ENCODE measurements at regions not wholly inside any gene's neighbourhood (a gene's known extent, or its start where the extent isn't known, plus 50 kb on each side); places are given as distances from the start of the nearest gene placed in this dataset.

DNA sequence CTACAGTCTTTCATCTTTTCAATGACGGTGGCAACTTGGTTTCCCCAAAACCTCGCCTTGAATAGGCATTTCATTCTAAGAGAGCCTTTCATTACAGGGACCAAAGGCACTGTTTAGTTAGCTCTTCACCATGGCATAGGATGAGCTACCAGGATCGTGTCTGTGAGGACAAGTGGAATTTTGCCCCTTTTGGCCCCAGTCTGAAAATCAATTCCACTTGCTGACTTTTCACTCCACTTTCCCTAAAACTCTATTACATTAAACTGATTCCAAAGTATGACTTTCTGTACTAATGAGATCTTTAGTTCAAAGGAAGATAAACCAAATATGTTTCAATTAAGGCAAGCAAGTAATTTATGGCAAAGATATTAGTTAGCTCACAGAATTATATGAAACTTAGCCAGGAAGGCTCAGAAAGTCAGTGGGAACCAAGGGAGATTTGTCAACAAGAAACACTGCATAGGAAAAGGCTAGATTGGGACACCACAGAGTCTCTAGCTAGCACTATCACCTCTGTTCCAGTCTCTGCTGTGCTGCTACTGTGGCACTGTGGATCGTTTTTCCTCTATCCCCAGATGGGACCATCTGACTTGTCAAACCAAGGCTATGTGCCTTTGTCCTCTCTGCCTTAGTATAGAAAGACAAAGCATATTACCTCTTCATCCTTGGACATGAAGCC lies 145.6 kb downstream of the SLC7A11 start:
- no peak for TF ChIP-seq CTCF (IDR thresholded peaks at IDR 0.05; ENCODE audit: low read depth, low read length)
- Histone ChIP-seq H3K27me3 (ENCODE audit: insufficient read depth, low read depth, severe bottlenecking) (no peaks in the 10 kb centered on the region), H3K4me3 (ENCODE audit: low read depth, low read length) (no peak overlapping the region), H3K36me3 (no peaks in the 10 kb centered on the region), H3K9me3 (ENCODE audit: severe bottlenecking) (no peaks in the 10 kb centered on the region), H3K27ac (no peak overlapping the region)
- DNase-seq: no peak

DNA sequence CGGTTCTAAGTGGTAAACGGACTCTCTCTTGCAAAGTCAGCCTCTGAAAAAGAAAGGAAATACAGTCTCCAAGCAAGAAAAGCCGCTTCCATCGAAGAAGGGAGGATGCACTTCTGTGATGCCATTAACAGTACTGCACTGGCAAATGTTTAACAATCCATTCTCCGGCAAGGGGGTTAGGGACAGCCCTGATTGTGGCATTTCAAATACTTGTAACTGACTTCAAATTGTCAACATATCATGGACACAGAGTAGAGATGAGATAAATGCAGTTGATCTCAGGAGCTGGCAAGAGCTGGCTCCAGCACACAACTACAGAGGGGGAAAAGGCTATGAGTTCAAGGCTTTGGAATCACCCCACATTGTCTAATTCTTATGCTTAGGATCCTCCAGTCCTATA lies 146.8 kb downstream of the SLC7A11 start:
- H3K36me3 ChIP-seq: no peaks in the 10 kb centered on the region
- no peak for DNase-seq
- TF ChIP-seq CTCF (IDR thresholded peaks at IDR 0.05; ENCODE audit: low read depth, low read length): no peak

DNA sequence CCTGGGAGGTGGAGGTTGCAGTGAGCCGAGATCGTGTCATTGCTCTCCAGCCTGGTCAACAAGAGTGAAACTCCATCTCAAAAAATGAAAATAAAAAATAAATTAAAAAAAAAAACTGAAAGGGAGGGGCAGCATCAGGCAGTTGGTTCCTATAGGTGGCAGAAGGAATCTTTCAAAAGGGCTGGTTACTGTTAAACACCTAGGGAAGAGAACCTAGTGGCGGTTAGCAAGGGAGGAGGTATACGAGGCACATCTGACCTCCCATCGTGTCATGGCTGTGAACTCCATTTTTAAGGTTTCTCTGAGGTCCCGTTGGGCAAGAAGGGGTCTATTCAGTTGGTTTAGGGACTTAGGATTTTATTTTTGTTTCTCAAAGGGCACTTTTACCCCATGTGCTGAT lies 150.1 kb downstream of the SLC7A11 start:
- Histone ChIP-seq H3K27me3 (ENCODE audit: insufficient read depth, low read depth, severe bottlenecking) (no peaks in the 10 kb centered on the region), H3K9me3 (ENCODE audit: severe bottlenecking) (no peaks in the 10 kb centered on the region), H3K27ac (no peak overlapping the region), H3K4me3 (ENCODE audit: low read depth, low read length) (no peak overlapping the region), H3K36me3 (no peaks in the 10 kb centered on the region)
- no peak for DNase-seq
- TF ChIP-seq CTCF (IDR thresholded peaks at IDR 0.05; ENCODE audit: low read depth, low read length): no peak

More for the DNA sequence above, 146.8 kb downstream of the SLC7A11 start:
- Histone ChIP-seq H3K27ac (no peak overlapping the region), H3K27me3 (ENCODE audit: insufficient read depth, low read depth, severe bottlenecking) (no peaks in the 10 kb centered on the region), H3K4me3 (ENCODE audit: low read depth, low read length) (no peak overlapping the region), H3K9me3 (ENCODE audit: severe bottlenecking) (no peaks in the 10 kb centered on the region)

GRCh38 chr4:138090918-138091676 lies 151.1 kb downstream of the SLC7A11 start:
- no peaks in the 10 kb centered on the region for H3K27me3 ChIP-seq (ENCODE audit: insufficient read depth, low read depth, severe bottlenecking)
- no peak for DNase-seq
- H3K9me3 ChIP-seq (ENCODE audit: severe bottlenecking): no peaks in the 10 kb centered on the region
- no peak overlapping the region for H3K27ac ChIP-seq
- no peaks in the 10 kb centered on the region for H3K36me3 ChIP-seq
- no peak overlapping the region for H3K4me3 ChIP-seq (ENCODE audit: low read depth, low read length)
- TF ChIP-seq CTCF (IDR thresholded peaks at IDR 0.05; ENCODE audit: low read depth, low read length): no peak

DNA sequence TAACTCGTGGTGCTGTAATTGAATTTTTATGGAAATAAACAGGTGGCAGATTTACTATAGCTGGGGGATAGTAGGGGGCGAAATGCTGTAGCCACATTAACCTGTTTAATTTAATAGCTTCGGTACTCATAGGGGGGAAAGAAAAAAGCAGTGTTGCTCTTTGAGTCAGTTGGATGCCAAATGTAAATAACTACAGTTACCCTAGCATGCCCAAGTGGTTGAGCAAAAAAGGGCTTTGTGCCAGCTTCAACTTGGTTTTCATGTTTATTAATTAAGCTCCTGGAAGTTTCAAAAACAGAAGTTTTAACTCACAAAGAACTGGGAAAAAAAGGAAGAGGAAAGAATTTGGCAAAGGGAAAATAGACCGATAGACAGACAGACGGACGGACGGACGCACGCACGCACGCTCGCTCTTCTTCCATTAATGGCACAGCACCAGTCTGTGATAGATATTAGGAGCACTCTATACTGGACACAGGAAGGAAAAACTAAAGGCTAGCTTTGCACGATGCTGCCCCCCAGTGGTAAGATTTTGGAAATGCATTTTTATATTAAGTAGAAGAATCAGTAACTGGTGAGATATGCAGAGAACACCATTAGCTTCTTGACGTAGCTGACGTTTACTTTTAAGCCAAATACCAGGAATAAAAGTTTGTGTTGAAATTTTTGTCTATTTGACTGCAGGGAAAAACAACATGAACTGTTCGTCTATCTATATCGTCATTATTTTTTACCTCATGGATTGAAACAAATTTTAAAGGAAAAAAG lies 151.8 kb downstream of the SLC7A11 start:
- DNase-seq: peak; percentile 67
- TF ChIP-seq CTCF (IDR thresholded peaks at IDR 0.05; ENCODE audit: low read depth, low read length): peak; percentile 63
- Histone ChIP-seq H3K36me3 (no peaks in the 10 kb centered on the region), H3K4me3 (ENCODE audit: low read depth, low read length) (peak overlapping the region; percentile 26), H3K9me3 (ENCODE audit: severe bottlenecking) (no peaks in the 10 kb centered on the region), H3K27me3 (ENCODE audit: insufficient read depth, low read depth, severe bottlenecking) (no peaks in the 10 kb centered on the region), H3K27ac (no peak overlapping the region)

All from WERI-Rb-1 (cell line).